ENCODE measurements at regions not wholly inside any gene's neighbourhood (a gene's known extent, or its start where the extent isn't known, plus 50 kb on each side); places are given as distances from the start of the nearest gene placed in this dataset.
"Not testable (repeated sequence)": the region's sequence is repeated elsewhere in the genome, so short reads cannot be mapped to it uniquely, and the experiment has no call there.

GRCh38 chr7:65453341-65454030 is 79.8 kb downstream of the ZNF92 start:
- H3K4me3 ChIP-seq (ENCODE audit: low read length), result no peak overlapping the region
- TF ChIP-seq ZNF274 (IDR thresholded peaks at IDR 0.05; ENCODE audit: low read depth, low read length), result no peak

DNA sequence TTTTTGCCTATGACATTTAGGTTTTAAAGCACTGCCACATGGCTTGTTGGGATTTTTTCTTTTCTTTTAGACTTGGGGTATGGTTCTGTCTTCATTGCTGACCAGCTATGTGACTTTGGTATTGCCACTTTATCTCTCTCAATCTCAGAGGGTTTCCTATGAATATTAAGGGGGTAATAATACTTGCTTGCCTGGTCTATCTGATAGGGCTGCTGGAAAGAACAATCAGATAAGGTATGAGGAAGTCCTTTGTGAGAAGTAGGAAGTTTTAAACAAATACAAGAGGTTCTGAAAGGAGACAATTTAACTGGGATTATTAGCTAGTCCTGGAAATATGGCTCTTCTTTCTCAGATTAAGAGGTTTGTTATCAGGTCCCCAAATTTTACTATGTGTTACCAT is 80.8 kb downstream of the ZNF92 start:
- no peak for TF ChIP-seq ZNF274 (IDR thresholded peaks at IDR 0.05; ENCODE audit: low read depth, low read length)
- H3K4me3 ChIP-seq (ENCODE audit: low read length), result no peak overlapping the region

DNA sequence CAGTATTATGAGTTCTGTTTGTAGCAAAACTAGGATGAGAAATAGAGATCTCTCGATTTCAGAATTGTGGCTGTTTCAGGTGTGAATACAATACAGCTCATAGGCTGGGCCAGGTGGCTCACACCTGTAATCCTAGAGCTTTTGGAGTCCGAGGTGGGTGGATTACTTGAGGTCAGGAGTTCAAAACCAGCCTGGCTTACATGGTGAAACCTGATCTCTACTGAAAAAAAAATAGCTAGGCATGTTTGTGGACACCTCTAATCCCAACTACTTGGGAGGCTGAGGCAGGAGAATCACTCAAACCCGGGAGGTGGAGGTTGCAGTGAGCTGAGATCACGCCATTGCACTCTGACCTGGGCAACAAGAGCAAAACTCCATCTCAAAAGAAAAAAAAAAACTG is 81.4 kb downstream of the ZNF92 start:
- not testable (repeated sequence) for H3K4me3 ChIP-seq (ENCODE audit: low read length)

DNA sequence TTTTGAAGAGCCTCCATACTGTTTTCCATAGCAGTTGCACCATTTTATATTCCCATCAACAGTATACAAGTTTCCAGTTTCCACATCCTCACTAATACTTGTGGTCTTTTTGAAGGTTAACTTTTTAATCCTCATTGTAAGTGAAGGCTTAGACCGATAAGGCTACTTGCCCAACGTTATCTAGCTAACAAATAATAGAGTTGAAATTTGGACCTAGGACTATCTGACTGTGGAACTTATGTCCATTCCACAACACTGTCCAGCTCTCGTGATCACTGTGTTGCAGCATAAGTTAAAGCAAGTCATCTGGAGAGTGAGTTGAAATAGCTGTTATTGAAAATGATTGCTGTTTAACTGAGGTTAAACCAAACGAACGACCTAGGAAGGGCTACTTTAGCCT is 84.0 kb downstream of the ZNF92 start:
- no peak overlapping the region for H3K4me3 ChIP-seq (ENCODE audit: low read length)
- no peak for TF ChIP-seq ZNF274 (IDR thresholded peaks at IDR 0.05; ENCODE audit: low read depth, low read length)

DNA sequence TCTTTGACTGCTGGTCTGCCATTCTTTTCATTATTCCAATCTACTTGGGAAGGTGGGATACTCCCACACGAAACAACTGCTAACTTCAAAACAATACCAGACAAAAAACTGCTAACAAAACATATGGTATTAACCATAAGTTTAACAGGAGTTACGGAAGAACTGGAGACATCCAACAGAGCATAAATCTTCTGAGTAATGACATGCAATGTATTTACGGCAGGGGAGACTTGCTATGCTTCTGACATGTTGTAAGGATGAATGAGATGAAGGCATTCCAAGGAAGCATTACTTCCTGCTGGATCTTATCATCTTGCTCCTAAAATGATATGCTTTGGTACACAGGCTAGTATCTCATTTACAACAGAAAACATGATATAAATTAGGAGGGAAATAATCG is 85.8 kb downstream of the ZNF92 start:
- TF ChIP-seq ZNF274 (IDR thresholded peaks at IDR 0.05; ENCODE audit: low read depth, low read length), result no peak
- no peak overlapping the region for H3K4me3 ChIP-seq (ENCODE audit: low read length)

DNA sequence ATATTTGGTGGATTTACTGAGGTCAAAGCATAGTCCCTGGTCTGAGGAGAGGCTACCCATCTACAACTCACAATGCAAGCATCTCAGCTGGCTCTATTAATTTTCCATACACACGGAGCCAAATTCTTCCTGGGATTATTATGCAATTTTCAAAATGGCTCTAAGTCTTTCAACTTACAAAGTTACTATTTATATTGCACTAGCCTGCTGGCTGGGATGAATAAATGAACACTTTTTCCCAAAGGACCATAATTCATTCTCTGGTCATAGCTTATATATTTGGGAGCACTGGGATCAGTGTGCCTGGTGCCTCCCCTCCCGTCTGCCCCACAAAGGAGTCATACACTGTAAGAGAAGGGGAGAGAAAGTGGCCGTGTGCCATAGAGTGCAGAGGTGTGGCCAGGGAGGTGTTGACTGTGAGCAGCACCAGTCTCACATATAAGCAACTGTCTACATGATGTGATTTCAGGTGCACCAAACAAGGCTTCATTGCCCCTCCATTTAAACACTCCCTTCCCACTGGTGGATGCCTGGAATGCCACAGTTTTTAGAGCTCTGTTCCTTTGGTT is 88.6 kb downstream of the ZNF92 start:
- TF ChIP-seq ZNF274 (IDR thresholded peaks at IDR 0.05; ENCODE audit: low read depth, low read length), result no peak
- no peak overlapping the region for H3K4me3 ChIP-seq (ENCODE audit: low read length)

DNA sequence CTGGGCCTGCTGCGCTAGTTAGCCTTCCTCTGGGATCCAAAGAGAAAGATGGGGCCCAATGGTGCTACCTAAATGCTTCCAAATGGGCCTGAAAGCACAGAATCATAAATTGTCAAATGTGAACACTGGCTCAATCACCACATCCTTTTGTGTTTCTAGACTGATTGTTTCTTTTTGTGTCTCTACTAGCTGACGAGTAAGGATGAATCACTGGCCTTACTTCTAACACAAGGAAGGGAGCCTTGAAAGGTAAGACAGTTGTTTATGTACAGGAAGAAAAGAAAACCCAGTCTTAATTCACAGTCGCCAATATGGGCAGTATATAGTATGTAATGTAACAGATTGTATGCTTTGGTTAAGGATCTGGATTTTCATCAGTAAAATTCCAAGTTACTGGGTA is 89.5 kb downstream of the ZNF92 start:
- no peak for TF ChIP-seq ZNF274 (IDR thresholded peaks at IDR 0.05; ENCODE audit: low read depth, low read length)
- no peak overlapping the region for H3K4me3 ChIP-seq (ENCODE audit: low read length)

DNA sequence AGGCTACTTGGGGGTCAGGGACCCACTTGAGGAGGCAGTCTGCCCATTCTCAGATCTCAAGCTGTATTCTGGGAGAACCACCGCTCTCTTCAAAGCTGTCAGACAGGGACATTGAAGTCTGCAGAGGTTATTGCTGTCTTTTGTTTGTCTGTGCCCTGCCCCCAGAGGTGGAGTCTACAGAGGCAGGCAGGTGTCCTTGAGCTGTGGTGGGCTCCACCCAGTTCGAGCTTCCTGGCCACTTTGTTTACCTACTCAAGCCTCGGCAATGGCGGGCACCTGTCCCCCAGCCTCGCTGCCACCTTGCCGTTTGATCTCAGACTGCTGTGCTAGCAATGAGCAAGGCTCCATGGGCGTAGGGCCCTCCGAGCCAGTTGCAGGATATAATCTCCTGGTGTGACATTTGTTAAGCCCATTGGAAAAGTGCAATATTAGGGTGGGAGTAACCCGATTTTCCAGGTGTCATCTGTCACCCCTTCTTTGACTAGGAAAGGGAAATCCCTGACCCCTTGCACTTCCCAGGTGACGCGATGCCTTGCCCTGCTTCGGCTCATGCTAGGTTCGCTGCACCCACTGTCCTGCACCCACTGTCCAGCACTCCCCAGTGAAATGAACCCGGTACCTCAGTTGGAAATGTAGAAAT is 96.4 kb downstream of the ZNF92 start:
- H3K4me3 ChIP-seq (ENCODE audit: low read length), result not testable (repeated sequence)

DNA sequence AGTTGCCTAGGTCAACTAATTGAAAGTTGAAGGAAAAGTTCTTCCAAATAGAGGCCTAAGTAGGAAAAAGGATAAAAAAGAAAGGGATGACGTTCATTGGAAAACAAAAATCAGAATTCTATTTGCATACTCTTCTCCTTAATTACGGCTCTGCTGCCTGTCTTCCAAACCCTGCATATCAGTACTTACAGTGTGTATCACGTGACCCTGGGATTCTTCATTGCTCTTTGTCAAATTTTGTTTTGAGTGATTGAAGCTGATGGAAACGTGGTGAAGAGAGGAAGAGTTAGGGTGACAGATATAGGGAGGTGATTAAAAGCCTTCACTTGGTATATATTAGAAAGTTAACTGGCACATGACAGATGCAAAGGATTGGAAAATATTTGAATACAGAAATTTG is 97.9 kb downstream of the ZNF92 start:
- no peak for TF ChIP-seq ZNF274 (IDR thresholded peaks at IDR 0.05; ENCODE audit: low read depth, low read length)

GRCh38 chr7:65475040-65475726 is 101.5 kb downstream of the ZNF92 start:
- H3K4me3 ChIP-seq (ENCODE audit: low read length), result no peak overlapping the region
- no peak for TF ChIP-seq ZNF274 (IDR thresholded peaks at IDR 0.05; ENCODE audit: low read depth, low read length)

More for the DNA sequence above, 97.9 kb downstream of the ZNF92 start:
- no peak overlapping the region for H3K4me3 ChIP-seq (ENCODE audit: low read length)

DNA sequence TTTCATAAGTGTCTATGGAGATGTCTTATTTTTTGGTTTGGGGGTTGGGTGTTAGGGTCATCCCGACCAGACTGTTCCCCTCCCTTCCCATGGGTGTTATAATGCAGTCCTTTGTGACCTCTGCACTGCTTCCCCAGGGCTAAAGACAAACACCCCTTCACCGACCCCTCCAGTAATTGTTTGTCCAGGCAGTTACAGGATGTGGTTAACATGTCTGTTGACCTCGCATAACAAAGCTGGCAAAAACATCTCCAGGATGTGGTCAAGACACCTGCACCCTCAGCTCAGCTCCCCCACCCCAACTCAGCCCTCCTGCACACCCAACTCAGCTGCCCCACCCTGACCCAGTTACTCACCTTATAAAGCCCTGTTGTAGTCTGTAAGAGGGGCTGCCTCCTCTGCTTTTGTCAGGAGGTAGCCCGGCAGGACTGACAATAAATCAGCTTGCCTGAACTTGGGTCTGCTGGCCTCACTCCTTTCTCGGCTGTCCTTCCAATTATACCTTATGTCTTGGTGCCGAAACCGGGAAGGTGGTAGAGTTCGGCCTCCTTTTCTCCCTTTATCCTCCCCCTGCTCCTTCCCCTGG is 102.2 kb downstream of the ZNF92 start:
- no peak overlapping the region for H3K4me3 ChIP-seq (ENCODE audit: low read length)

DNA sequence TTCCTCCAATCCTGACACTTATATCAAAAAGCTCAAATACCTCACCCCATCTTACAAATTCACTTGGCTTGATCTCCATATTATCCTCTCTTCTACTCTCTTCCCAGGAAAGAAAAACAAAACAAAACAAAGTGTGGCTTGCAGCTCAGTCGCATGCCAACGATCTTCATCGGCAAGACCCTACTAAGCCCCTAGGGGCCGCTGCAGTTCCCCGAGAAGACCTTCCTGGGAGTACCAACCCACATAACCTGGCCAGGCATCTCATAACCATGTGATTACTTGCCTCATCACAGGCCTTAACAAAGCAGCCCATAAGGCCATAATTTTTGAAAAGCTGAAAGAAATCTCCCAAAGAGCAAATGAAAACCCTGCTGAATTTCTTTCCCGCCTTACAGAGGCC is 103.7 kb downstream of the ZNF92 start:
- no peak for TF ChIP-seq ZNF274 (IDR thresholded peaks at IDR 0.05; ENCODE audit: low read depth, low read length)
- H3K4me3 ChIP-seq (ENCODE audit: low read length), result no peak overlapping the region

More for the DNA sequence above, 102.2 kb downstream of the ZNF92 start:
- no peak for TF ChIP-seq ZNF274 (IDR thresholded peaks at IDR 0.05; ENCODE audit: low read depth, low read length)

DNA sequence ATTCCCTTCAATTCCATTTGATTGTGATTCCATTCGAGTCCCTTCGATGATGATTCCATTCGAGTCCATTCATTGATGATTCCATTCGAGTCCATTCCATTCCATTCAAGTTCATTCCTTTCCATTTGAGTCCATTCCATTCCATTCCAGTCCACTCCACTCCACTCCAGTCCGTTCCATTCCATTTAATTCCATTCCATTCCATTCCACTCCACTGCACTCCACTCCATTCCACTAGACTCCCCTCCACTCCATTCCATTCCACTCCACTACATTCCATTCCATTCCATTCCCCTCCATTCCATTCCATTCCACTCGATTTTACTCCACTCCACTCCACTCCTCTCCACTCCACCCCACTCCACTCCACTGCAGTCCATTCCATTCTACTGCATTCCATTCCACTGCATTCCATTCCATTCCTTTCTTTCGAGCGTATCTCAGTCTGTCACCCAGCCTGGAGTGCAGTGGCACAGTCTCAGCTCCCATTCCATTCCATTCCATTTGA is 115.7 kb downstream of the ZNF92 start:
- H3K4me3 ChIP-seq (ENCODE audit: low read length), result no peak overlapping the region
- no peak for TF ChIP-seq ZNF274 (IDR thresholded peaks at IDR 0.05; ENCODE audit: low read depth, low read length)

DNA sequence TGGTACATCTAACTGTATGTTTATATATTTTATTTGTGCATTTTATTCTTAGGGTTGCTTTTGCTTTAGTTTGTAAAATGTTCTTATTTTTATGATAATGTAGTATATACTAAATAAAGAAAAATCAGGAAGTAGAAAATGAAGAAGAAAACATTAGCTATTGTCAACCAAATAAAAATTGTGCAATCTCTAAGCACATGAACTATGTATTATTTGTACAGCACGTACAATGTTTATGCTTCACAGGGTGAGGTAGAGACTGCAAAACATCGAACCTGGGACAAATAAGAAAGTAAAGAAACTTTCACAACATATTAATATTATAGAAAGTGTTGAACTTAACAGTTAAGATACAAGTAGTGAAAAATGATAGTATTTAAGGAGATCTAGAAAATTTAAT is 123.0 kb downstream of the ZNF92 start:
- H3K4me3 ChIP-seq (ENCODE audit: low read length), result not testable (repeated sequence)
